ENCODE measurements at regions not wholly inside any gene's neighbourhood (a gene's known extent, or its start where the extent isn't known, plus 50 kb on each side); places are given as distances from the start of the nearest gene placed in this dataset.

DNA sequence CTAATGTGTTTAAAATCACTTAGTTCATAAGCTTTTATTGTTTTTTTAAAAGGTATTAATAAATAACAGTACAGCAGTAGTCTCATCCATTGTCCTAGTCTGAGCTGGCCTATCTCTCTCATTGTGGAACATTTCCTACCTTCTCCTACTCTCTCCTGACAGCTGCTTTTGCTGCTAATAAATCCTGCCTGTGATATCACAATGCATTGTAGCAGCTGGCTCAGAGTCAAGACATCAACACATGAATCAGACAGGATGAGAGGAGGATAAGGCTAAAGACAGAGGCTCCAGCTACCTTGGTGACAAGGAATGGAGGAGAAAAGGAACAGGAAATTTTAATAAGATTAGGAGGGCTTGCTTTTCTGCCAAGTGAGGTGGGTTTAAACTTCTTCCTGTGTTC lies 626.1 kb downstream of the HS3ST4 start:
- Histone ChIP-seq H3K9me3 (ENCODE audit: control insufficient read depth, insufficient read depth, low read depth, low read length) (no peaks in the 10 kb centered on the region), H3K4me2 (ENCODE audit: extremely low read depth, insufficient read depth, low read length) (no peak overlapping the region), H4K20me1 (ENCODE audit: control insufficient read depth, extremely low read depth, insufficient read depth, low read length) (no peaks in the 10 kb centered on the region), H3K27ac (ENCODE audit: insufficient read depth, low read length) (no peak overlapping the region), H3K4me1 (ENCODE audit: control insufficient read depth, extremely low read depth, insufficient read depth, low read length) (no peaks in the 10 kb centered on the region), H3K4me3 (replicated peaks in 1 of 4; ENCODE audit: control extremely low read depth in 1 of 4, insufficient read depth in 1 of 4, low read depth in 3 of 4, low read length in 4 of 4) (no peak overlapping the region), H3K36me3 (ENCODE audit: control insufficient read depth, insufficient read depth, low read length) (no peaks in the 10 kb centered on the region), H2AFZ (ENCODE audit: low read length) (no peak overlapping the region), H3K27me3 (ENCODE audit: control insufficient read depth, insufficient read depth, low read length) (no peaks in the 10 kb centered on the region), H3K79me2 (ENCODE audit: control insufficient read depth, insufficient read depth, low read length) (no peaks in the 10 kb centered on the region), H3K9ac (ENCODE audit: insufficient read depth, low read length) (no peak overlapping the region)
- DNase-seq (ENCODE audit: low read depth in 2 of 2), result no peak
- TF ChIP-seq EZH2 (IDR thresholded peaks at IDR 0.05; ENCODE audit: low read length, missing control alignments), result no peak
- TF ChIP-seq, protein P1, sequence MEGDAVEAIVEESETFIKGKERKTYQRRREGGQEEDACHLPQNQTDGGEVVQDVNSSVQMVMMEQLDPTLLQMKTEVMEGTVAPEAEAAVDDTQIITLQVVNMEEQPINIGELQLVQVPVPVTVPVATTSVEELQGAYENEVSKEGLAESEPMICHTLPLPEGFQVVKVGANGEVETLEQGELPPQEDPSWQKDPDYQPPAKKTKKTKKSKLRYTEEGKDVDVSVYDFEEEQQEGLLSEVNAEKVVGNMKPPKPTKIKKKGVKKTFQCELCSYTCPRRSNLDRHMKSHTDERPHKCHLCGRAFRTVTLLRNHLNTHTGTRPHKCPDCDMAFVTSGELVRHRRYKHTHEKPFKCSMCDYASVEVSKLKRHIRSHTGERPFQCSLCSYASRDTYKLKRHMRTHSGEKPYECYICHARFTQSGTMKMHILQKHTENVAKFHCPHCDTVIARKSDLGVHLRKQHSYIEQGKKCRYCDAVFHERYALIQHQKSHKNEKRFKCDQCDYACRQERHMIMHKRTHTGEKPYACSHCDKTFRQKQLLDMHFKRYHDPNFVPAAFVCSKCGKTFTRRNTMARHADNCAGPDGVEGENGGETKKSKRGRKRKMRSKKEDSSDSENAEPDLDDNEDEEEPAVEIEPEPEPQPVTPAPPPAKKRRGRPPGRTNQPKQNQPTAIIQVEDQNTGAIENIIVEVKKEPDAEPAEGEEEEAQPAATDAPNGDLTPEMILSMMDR (conservative IDR thresholded peaks at IDR 0.05 in 1 of 2, IDR thresholded peaks at IDR 0.05 in 1 of 2; ENCODE audit: low read depth in 1 of 2, low read length in 2 of 2), result no peak

DNA sequence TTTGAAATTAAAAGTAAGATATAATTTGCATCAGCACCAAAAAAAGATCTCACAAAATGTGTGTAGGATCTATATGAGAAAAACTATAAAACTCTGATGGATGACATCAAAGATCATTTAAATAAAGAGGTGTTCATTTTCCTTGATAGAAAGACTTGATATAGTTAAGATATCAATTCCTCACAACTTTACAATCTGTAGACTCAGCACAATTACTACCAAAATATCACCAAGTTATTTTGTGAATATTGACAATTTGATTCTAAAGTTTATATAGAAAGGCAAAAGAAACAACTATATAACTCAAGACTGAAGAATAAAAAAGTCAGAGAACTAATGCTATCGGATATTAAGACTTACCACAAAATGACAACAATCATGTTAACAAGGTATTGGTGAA lies 638.9 kb downstream of the HS3ST4 start:
- Histone ChIP-seq H3K4me2 (ENCODE audit: extremely low read depth, insufficient read depth, low read length) (no peak overlapping the region), H3K9ac (ENCODE audit: insufficient read depth, low read length) (no peak overlapping the region), H3K9me3 (ENCODE audit: control insufficient read depth, insufficient read depth, low read depth, low read length) (no peaks in the 10 kb centered on the region), H3K4me3 (replicated peaks in 1 of 4; ENCODE audit: control extremely low read depth in 1 of 4, insufficient read depth in 1 of 4, low read depth in 3 of 4, low read length in 4 of 4) (no peak overlapping the region), H2AFZ (ENCODE audit: low read length) (no peak overlapping the region), H3K27ac (ENCODE audit: insufficient read depth, low read length) (no peak overlapping the region), H4K20me1 (ENCODE audit: control insufficient read depth, extremely low read depth, insufficient read depth, low read length) (no peaks in the 10 kb centered on the region), H3K79me2 (ENCODE audit: control insufficient read depth, insufficient read depth, low read length) (no peaks in the 10 kb centered on the region), H3K4me1 (ENCODE audit: control insufficient read depth, extremely low read depth, insufficient read depth, low read length) (no peaks in the 10 kb centered on the region), H3K27me3 (ENCODE audit: control insufficient read depth, insufficient read depth, low read length) (no peaks in the 10 kb centered on the region), H3K36me3 (ENCODE audit: control insufficient read depth, insufficient read depth, low read length) (no peaks in the 10 kb centered on the region)
- TF ChIP-seq, protein P1 (conservative IDR thresholded peaks at IDR 0.05 in 1 of 2, IDR thresholded peaks at IDR 0.05 in 1 of 2; ENCODE audit: low read depth in 1 of 2, low read length in 2 of 2), result no peak
- TF ChIP-seq EZH2 (IDR thresholded peaks at IDR 0.05; ENCODE audit: low read length, missing control alignments), result no peak
- DNase-seq (ENCODE audit: low read depth in 2 of 2), result no peak

DNA sequence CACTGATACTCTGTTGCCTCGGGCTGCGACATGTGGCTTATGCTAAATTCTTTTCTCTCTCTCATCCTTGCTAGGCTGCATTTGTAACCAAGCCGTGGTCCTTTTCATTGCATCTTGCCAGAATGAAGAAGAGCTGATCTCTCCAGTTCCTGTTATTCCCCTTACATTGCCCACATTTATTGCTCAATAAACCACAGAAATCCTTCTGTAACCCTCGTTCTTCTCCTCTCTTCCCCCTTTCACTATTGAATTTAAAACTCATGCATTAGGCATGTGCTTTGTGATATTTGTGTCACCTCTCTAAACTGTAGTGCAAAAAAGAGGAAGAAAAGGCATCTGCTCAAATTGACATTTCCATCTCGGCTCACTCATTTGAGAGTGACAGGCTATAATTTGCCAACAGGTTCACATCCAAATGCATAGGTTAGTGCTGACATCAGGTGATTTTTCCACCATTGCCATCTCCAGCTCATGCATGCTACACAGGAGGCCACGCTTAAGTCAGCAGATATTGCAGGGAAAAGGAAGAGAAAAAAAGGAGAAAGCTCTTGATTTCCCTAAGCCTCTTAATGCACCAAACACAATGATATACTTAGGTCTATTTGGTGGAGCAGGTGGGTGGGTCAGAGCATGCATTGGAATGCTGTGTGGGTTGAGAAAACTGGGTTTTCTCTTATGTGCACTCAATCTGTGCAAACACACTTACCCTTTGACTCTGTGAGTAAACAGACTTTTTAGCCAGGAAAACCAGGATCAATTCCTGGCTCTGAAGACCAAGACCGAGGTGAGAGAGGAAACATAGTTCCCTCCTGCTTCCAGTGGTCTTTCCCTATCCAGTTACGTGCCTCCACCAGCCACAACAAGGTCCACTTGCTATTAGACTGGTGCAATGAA lies 642.7 kb downstream of the HS3ST4 start:
- no peaks in the 10 kb centered on the region for H3K9me3 ChIP-seq (ENCODE audit: control insufficient read depth, insufficient read depth, low read depth, low read length)
- H3K27ac ChIP-seq (ENCODE audit: insufficient read depth, low read length), result no peak overlapping the region
- TF ChIP-seq, protein P1 (conservative IDR thresholded peaks at IDR 0.05 in 1 of 2, IDR thresholded peaks at IDR 0.05 in 1 of 2; ENCODE audit: low read depth in 1 of 2, low read length in 2 of 2), result no peak
- no peak for TF ChIP-seq EZH2 (IDR thresholded peaks at IDR 0.05; ENCODE audit: low read length, missing control alignments)
- no peak for DNase-seq (ENCODE audit: low read depth in 2 of 2)
- H4K20me1 ChIP-seq (ENCODE audit: control insufficient read depth, extremely low read depth, insufficient read depth, low read length), result no peaks in the 10 kb centered on the region
- no peak overlapping the region for H3K4me2 ChIP-seq (ENCODE audit: extremely low read depth, insufficient read depth, low read length)
- no peaks in the 10 kb centered on the region for H3K36me3 ChIP-seq (ENCODE audit: control insufficient read depth, insufficient read depth, low read length)
- H2AFZ ChIP-seq (ENCODE audit: low read length), result no peak overlapping the region
- no peaks in the 10 kb centered on the region for H3K27me3 ChIP-seq (ENCODE audit: control insufficient read depth, insufficient read depth, low read length)
- no peaks in the 10 kb centered on the region for H3K4me1 ChIP-seq (ENCODE audit: control insufficient read depth, extremely low read depth, insufficient read depth, low read length)
- H3K79me2 ChIP-seq (ENCODE audit: control insufficient read depth, insufficient read depth, low read length), result no peaks in the 10 kb centered on the region
- H3K9ac ChIP-seq (ENCODE audit: insufficient read depth, low read length), result no peak overlapping the region
- no peak overlapping the region for H3K4me3 ChIP-seq (replicated peaks in 1 of 4; ENCODE audit: control extremely low read depth in 1 of 4, insufficient read depth in 1 of 4, low read depth in 3 of 4, low read length in 4 of 4)

Data from fibroblast of lung (primary cell).